GM12874 (cell line): ENCODE measurements at regions not wholly inside any gene's neighbourhood (a gene's known extent, or its start where the extent isn't known, plus 50 kb on each side); places are given as distances from the start of the nearest gene placed in this dataset.

Experiments used
- TF ChIP-seq, protein P1 (sequence below): IDR thresholded peaks from 2 replicates; pipeline ENCODE4 v1.5.1; 2011; ENCODE audit warnings: low read depth, mild to moderate bottlenecking, control low read depth, low read length, moderate library complexity; ENCODE audit not compliant: insufficient read depth

DNA sequence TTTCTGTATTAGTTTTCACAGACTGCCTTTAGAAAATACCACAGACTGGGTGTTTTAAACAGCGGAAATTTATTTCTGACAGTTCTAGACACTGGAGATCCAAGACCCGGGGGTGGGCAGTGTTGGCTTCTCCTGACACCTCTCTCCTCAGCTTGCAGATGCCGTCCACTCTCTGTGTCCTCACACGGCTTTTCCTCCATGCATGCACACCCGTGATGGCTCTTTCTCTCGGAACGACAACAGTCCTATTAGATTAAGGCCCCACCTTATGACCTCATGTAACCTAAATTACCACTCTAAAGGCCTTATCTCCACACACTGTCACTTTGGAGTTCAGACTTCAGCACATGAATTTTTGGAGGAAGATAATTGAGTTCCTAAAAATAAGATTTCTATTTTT, 142.9 kb upstream of the VWC2 start:
- TF ChIP-seq, protein P1, sequence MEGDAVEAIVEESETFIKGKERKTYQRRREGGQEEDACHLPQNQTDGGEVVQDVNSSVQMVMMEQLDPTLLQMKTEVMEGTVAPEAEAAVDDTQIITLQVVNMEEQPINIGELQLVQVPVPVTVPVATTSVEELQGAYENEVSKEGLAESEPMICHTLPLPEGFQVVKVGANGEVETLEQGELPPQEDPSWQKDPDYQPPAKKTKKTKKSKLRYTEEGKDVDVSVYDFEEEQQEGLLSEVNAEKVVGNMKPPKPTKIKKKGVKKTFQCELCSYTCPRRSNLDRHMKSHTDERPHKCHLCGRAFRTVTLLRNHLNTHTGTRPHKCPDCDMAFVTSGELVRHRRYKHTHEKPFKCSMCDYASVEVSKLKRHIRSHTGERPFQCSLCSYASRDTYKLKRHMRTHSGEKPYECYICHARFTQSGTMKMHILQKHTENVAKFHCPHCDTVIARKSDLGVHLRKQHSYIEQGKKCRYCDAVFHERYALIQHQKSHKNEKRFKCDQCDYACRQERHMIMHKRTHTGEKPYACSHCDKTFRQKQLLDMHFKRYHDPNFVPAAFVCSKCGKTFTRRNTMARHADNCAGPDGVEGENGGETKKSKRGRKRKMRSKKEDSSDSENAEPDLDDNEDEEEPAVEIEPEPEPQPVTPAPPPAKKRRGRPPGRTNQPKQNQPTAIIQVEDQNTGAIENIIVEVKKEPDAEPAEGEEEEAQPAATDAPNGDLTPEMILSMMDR, result no peak

DNA sequence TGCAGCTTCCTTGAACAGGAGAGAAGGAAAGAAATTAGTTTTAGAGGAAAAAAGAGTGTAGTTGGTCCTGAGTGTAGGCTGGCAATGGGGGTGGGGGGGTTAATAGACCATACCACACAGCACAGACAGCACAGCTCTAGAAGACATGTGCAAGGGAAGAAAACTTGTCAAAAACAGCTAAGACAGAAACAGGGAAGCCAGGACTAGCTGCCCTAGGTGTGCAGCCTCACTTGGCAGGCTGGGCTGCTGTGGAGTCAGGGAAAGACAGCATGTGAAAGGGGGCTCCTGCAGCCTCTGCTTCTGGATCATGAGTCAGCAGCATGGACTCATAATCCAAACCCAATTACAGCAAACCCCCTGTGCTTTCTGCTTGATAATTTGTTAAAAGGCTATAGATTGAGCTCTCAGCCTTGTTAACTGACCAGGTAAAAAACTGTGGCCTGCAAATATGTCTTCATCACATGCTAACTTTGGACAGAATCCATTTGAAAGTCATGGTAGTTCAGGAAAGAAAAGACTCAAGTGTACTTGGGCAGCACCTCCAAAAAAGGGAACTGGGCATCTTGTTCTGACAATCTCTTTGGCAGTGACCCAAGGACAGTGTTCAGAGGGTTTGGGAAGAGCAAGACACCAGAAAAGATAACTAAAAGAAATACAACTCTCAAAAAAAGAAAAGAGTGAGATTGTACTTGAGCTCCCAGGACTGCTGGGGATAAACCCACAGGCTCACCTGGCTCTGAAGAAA, 142.2 kb upstream of the VWC2 start:
- TF ChIP-seq, protein P1, result no peak

DNA sequence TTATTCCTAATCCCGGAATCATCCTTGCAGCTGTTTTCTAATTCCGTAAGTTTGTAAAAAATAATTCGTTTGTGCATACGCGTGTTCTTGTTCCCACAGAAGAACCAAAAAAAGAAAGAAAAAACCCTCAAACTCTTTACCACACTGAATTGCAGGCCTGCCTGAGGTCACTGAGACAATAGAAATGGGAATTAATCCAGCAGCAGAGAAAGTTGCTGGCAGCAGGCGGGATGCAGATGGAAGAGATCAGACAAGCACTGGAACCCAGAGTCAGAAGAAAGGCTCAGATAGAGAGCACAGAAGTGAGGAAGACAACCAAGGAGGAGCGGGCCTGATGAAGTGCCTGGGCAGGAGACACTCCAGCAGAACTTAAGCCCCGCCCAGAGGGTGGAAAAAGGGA, 141.5 kb upstream of the VWC2 start:
- TF ChIP-seq, protein P1, result no peak

DNA sequence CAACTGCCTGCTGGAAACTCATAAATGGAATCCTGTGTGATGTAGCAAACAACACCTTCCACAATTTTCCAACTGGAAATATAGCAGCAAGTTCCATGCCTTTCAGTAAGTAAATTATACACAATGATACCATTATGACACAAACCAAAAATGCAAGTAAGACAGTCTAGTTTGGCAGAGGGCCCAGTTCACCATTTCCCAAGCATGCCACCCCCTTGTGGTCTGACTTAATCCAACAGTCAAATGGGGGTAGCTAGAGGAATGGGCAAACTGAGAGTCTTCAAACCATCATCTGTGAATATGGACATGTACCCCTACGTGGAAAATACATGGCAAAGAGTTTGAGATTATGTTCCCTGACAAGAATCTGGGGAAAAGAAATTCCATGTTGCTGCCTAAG, 137.6 kb upstream of the VWC2 start:
- TF ChIP-seq, protein P1, result 0 out of 2 replicates have a peak, but pooled peaks have one; percentile 7

DNA sequence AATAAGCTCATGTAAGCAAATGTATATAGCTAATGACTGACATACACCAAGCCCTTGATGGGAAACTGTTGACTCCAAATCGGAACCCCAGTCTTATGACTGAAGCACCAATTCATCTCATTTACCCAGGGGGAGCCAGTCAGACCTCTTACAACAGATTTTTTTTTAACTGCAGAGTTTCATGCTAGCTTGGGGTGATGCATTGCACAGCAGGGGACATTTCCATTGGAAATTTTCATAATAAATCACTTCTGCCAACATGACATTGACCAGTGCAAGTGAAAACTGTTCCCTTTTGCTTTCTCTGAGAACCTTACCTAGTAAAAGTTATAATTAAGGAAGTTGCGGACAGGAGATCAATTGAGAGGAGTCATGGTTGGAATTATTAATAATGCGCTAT, 137.0 kb upstream of the VWC2 start:
- TF ChIP-seq, protein P1, result no peak

DNA sequence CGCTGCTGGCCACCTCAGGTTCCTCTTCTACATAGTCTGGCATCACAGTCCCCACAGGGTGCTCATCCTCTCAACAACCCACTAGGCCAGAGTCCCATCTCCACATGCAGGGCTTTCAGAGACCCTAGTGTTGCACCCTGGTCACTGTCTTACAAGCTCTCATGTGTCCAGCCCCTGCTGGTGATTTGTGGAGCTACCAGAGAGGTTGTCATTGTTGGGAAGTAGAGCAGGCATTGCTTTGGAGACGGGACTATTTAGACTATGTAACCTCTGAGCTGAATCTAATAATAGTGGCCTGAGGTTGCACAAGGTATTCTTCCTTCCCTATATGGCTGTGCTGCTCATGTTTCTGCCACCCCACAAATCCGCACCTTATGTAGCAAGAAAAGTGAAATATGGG, 135.3 kb upstream of the VWC2 start:
- TF ChIP-seq, protein P1, result 0 out of 2 replicates have a peak, but pooled peaks have one; percentile 10

DNA sequence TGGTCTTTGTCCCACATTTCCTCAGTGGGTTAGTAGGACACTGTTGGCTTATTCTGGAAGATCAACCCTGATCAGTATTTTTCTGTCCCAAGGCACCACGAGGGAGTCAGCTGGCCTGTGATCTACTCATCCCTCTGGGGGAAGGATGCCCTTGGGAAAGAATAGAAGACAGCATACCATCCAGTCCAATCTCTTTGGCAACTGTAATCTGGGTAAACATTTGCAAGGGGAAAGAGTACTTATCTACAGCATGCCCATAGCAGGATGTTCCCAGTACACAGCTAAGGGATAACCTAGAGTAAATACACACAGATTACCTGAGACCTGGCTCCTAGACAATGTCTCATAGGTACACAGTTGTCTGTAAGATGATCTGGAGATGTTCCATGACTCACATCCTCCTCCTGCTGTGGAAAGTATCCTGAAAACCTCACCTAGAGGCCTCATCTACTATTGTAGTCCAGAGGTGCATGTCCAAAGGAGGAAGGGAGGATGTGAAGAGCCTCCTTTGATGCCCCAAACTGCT, 134.3 kb upstream of the VWC2 start:
- TF ChIP-seq, protein P1, result no peak
